Mammary epithelial cell (primary cell): ENCODE measurements at regions not wholly inside any gene's neighbourhood (a gene's known extent, or its start where the extent isn't known, plus 50 kb on each side); places are given as distances from the start of the nearest gene placed in this dataset.

Source experiments
- EZH2 ChIP-seq: IDR thresholded peaks from 2 replicates; pipeline ENCODE4 v1.6.1; 2012; ENCODE audit warnings: low read length, inconsistent platforms, borderline replicate concordance
- TF ChIP-seq, protein P1 (sequence below), 2 donors: IDR thresholded peaks in 1 of 2; conservative IDR thresholded peaks in 1 of 2; 2 replicates each; pipeline ENCODE4 v1.5.1; 2011 to 2012; ENCODE audit warnings: inconsistent platforms in 2 of 2, low read length in 2 of 2, mild to moderate bottlenecking in 2 of 2, control low read depth in 1 of 2, low read depth in 1 of 2; ENCODE audit not compliant: insufficient read depth in 1 of 2; ENCODE audit errors: extremely low read depth in 1 of 2

DNA sequence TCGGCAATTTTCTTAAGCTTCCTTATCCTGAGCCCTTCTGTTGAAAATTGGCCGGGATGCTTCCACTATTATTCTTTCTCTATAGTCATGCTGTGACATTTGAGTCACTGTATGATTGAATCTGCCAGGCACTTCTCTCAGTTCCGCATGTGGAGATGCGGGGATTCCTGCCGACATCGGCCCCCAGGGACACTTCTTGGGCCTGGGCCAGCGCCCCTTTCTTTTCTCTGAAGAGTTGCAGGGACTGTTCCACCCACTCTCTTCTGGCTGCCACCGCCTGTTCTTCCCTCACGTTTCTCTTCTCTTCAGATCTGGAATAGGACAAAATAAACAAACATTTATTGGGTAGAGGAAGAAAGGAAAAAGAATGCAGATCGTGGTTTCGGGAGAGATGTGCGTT lies 310.1 kb downstream of the ETNK1 start:
- TF ChIP-seq, protein P1, sequence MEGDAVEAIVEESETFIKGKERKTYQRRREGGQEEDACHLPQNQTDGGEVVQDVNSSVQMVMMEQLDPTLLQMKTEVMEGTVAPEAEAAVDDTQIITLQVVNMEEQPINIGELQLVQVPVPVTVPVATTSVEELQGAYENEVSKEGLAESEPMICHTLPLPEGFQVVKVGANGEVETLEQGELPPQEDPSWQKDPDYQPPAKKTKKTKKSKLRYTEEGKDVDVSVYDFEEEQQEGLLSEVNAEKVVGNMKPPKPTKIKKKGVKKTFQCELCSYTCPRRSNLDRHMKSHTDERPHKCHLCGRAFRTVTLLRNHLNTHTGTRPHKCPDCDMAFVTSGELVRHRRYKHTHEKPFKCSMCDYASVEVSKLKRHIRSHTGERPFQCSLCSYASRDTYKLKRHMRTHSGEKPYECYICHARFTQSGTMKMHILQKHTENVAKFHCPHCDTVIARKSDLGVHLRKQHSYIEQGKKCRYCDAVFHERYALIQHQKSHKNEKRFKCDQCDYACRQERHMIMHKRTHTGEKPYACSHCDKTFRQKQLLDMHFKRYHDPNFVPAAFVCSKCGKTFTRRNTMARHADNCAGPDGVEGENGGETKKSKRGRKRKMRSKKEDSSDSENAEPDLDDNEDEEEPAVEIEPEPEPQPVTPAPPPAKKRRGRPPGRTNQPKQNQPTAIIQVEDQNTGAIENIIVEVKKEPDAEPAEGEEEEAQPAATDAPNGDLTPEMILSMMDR (conservative IDR thresholded peaks at IDR 0.05 in 1 of 2, IDR thresholded peaks at IDR 0.05 in 1 of 2; ENCODE audit: extremely low read depth in 1 of 2, insufficient read depth in 1 of 2, low read depth in 1 of 2, low read length in 2 of 2), result no peak
- no peak for TF ChIP-seq EZH2
